B cell (primary cell): ENCODE measurements at regions not wholly inside any gene's neighbourhood (a gene's known extent, or its start where the extent isn't known, plus 50 kb on each side); places are given as distances from the start of the nearest gene placed in this dataset.

Experiments used
- ATAC-seq: fragments of 200-7000 bp; cut with Tn5 transposase; one replicate; pipeline ENCODE4 v1.10.0; 2021; ENCODE audit warnings: low read depth, mild to moderate bottlenecking, moderate number of reproducible peaks, moderate library complexity
- CTCF ChIA-PET: fragments of 350-600 bp; sonication (Branson Sonifier 250); formaldehyde crosslinking; loops from one replicate; lab custom pipeline; 2021; ENCODE audit warnings: antibody characterized with exemption, inconsistent platforms; lab: Charles Lee
- POLR2A ChIA-PET: fragments of 350-600 bp; sonication (Branson Sonifier 250); formaldehyde crosslinking; loops from one replicate; lab custom pipeline; 2021; ENCODE audit warnings: antibody characterized with exemption; lab: Charles Lee
- DNase-seq: peaks from one replicate; pipeline ENCODE4 v3.0.0; 2013
- H2AFZ ChIP-seq: 2 replicates; pipeline ENCODE4 v1.6.1; 2012; ENCODE audit warnings: mild to moderate bottlenecking, low read depth, low read length; ENCODE audit not compliant: insufficient read depth, poor library complexity, severe bottlenecking
- H3K27ac ChIP-seq, 2 donors: 1 replicate in 1 of 2; 2 replicates in 1 of 2; pipeline ENCODE4 v1.5.1; 2012 to 2013; ENCODE audit warnings: low read length in 2 of 2, mild to moderate bottlenecking in 2 of 2, moderate library complexity in 1 of 2
- H3K27me3 ChIP-seq, 4 experiments: fragments of 200-600 bp in 1 of 4; sonication (generic) in 1 of 4; replicated peaks in 1 of 4; 1 replicate in 2 of 4; 2 replicates in 2 of 4; pipeline versions ENCODE4 v1.6.1 to v1.7.0; 2013 to 2016; ENCODE audit warnings: low read length in 3 of 4, mild to moderate bottlenecking in 2 of 4, mixed read lengths in 1 of 4, moderate library complexity in 1 of 4; ENCODE audit not compliant: insufficient read depth in 4 of 4, control insufficient read depth in 3 of 4; ENCODE audit errors: control extremely low read depth in 1 of 4
- H3K36me3 ChIP-seq, 2 experiments: replicated peaks in 1 of 2; 1 replicate in 1 of 2; 2 replicates in 1 of 2; pipeline versions ENCODE4 v1.6.1 to v1.7.1; 2013; ENCODE audit warnings: low read length in 1 of 2; ENCODE audit not compliant: insufficient read depth in 2 of 2, control insufficient read depth in 1 of 2; ENCODE audit errors: control extremely low read depth in 1 of 2, extremely low read depth in 1 of 2
- H3K4me1 ChIP-seq, 2 donors: fragments of 200-600 bp in 1 of 2; sonication (generic) in 1 of 2; 1 replicate in 1 of 2; 2 replicates in 1 of 2; pipeline versions ENCODE4 v1.5.1 to v1.6.1; 2013 to 2017; ENCODE audit warnings: low read length in 2 of 2; ENCODE audit not compliant: control insufficient read depth in 2 of 2, insufficient read depth in 2 of 2
- H3K4me2 ChIP-seq: replicated peaks from 2 replicates; pipeline ENCODE3; 2012; ENCODE audit warnings: mild to moderate bottlenecking, low read depth, low read length; ENCODE audit not compliant: poor library complexity, severe bottlenecking
- H3K4me3 ChIP-seq, 5 experiments: fragments of 200-600 bp in 1 of 5; sonication (generic) in 1 of 5; 1 replicate in 3 of 5; 2 replicates in 2 of 5; pipeline versions ENCODE4 v1.5.1 to v1.7.0; 2011 to 2016; ENCODE audit warnings: low read length in 4 of 5, mild to moderate bottlenecking in 4 of 5, low read depth in 2 of 5, control low read depth in 1 of 5, moderate library complexity in 1 of 5; ENCODE audit not compliant: insufficient read depth in 1 of 5; ENCODE audit errors: control extremely low read depth in 1 of 5, extremely low read depth in 1 of 5
- H3K79me2 ChIP-seq: fragments of 200-600 bp; sonication (generic); one replicate; pipeline ENCODE4 v1.6.0; 2016; ENCODE audit warnings: low read length; ENCODE audit not compliant: control insufficient read depth, insufficient read depth
- H3K9ac ChIP-seq: fragments of 200-600 bp; sonication (generic); 2 replicates; pipeline ENCODE4 v1.6.1; 2017; ENCODE audit warnings: mild to moderate bottlenecking, low read length, moderate library complexity
- H3K9me3 ChIP-seq, 3 donors: one replicate each; pipeline versions ENCODE4 v1.6.1 to v1.7.1; 2013; ENCODE audit warnings: low read length in 2 of 3; ENCODE audit not compliant: control insufficient read depth in 2 of 3, insufficient read depth in 1 of 3; ENCODE audit errors: control extremely low read depth in 1 of 3
- H4K20me1 ChIP-seq: 2 replicates; pipeline ENCODE4 v1.6.0; 2012; ENCODE audit warnings: mild to moderate bottlenecking, low read length; ENCODE audit not compliant: insufficient read depth, control insufficient read depth, poor library complexity, severe bottlenecking
- H3K27ac Mint-ChIP-seq: one replicate; pipeline ENCODE4 v1.8.0; 2021; ENCODE audit warnings: mixed read lengths
- H3K27me3 Mint-ChIP-seq: one replicate; pipeline ENCODE4 v1.8.0; 2021; ENCODE audit warnings: mixed read lengths
- H3K4me1 Mint-ChIP-seq: one replicate; pipeline ENCODE4 v1.8.0; 2021; ENCODE audit warnings: mixed read lengths
- H3K4me3 Mint-ChIP-seq: one replicate; pipeline ENCODE4 v1.8.0; 2021; ENCODE audit warnings: mixed read lengths
- H3K9me3 Mint-ChIP-seq: one replicate; pipeline ENCODE4 v1.8.0; 2022; ENCODE audit warnings: mixed read lengths; ENCODE audit not compliant: insufficient read depth
- EZH2 ChIP-seq: IDR thresholded peaks from 2 replicates; pipeline ENCODE4 v1.6.1; 2012; ENCODE audit warnings: borderline replicate concordance, low read depth, mild to moderate bottlenecking, moderate library complexity, low read length; ENCODE audit not compliant: insufficient read depth, poor library complexity, severe bottlenecking
- WGBS: methylation state at CpG from one replicate; pipeline ENCODE4 v1.1.5; 2013; ENCODE audit warnings: missing lambda C conversion rate; ENCODE audit not compliant: insufficient coverage; 5-methylcytosine and 5-hydroxymethylcytosine counted together
- intact Hi-C: fragments of 100-400 bp; cut with micrococcal nuclease; formaldehyde crosslinking; loops from one replicate; pipeline ENCODE4 v1.10.0; 2022
- TF ChIP-seq, protein P1 (sequence below): fragments of 200-600 bp; IDR thresholded peaks from one replicate; pipeline ENCODE4 v1.8.0; 2022; ENCODE audit warnings: antibody characterized with exemption, mild to moderate bottlenecking

- H3K9me3 Mint-ChIP-seq, result no peaks in the 10 kb centered on the region
- no peak for DNase-seq
- no peak overlapping the region for H3K4me2 ChIP-seq
- intact Hi-C loops, result no loop called here
- H3K4me1 Mint-ChIP-seq, result no peaks in the 10 kb centered on the region
- H3K4me3 ChIP-seq, result no peak overlapping the region
- H3K79me2 ChIP-seq, result no peaks in the 10 kb centered on the region
- H3K4me3 Mint-ChIP-seq, result no peak overlapping the region
- no peaks in the 10 kb centered on the region for H3K36me3 ChIP-seq
- no peak overlapping the region for H3K27ac ChIP-seq
- peaks cover 0 to 1% (median 0%) of the 10 kb centered on the region in 3 donors for H3K9me3 ChIP-seq
- H3K27me3 ChIP-seq, result no peaks in the 10 kb centered on the region
- no peak for ATAC-seq
- H3K27me3 Mint-ChIP-seq, result no peaks in the 10 kb centered on the region
- no peak overlapping the region for H2AFZ ChIP-seq
- no CpG with 5 or more reads among the region's 3 CpGs for WGBS
- ChIA-PET POLR2A (no interaction called here), CTCF (no interaction called here)
- TF ChIP-seq, protein P1, sequence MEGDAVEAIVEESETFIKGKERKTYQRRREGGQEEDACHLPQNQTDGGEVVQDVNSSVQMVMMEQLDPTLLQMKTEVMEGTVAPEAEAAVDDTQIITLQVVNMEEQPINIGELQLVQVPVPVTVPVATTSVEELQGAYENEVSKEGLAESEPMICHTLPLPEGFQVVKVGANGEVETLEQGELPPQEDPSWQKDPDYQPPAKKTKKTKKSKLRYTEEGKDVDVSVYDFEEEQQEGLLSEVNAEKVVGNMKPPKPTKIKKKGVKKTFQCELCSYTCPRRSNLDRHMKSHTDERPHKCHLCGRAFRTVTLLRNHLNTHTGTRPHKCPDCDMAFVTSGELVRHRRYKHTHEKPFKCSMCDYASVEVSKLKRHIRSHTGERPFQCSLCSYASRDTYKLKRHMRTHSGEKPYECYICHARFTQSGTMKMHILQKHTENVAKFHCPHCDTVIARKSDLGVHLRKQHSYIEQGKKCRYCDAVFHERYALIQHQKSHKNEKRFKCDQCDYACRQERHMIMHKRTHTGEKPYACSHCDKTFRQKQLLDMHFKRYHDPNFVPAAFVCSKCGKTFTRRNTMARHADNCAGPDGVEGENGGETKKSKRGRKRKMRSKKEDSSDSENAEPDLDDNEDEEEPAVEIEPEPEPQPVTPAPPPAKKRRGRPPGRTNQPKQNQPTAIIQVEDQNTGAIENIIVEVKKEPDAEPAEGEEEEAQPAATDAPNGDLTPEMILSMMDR, result no peak
- no peak for TF ChIP-seq EZH2
- no peak overlapping the region for H3K9ac ChIP-seq
- no peaks in the 10 kb centered on the region for H3K4me1 ChIP-seq
- H3K27ac Mint-ChIP-seq, result no peak overlapping the region
- no peaks in the 10 kb centered on the region for H4K20me1 ChIP-seq
These were observed 1175.3 kb upstream of the LRRN3 start for GRCh38 chr7:109915670-109916069.

GRCh38 chr7:109926738-109927137 is 1164.2 kb upstream of the LRRN3 start:
- no peaks in the 10 kb centered on the region for H3K4me1 ChIP-seq
- intact Hi-C loops, result no loop called here
- H3K36me3 ChIP-seq, result no peaks in the 10 kb centered on the region
- H3K4me2 ChIP-seq, result no peak overlapping the region
- H4K20me1 ChIP-seq, result no peaks in the 10 kb centered on the region
- POLR2A ChIA-PET, result no interaction called here
- Mint-ChIP-seq H3K27me3 (no peaks in the 10 kb centered on the region), H3K9me3 (peaks cover 3% of the 10 kb centered on the region), H3K4me1 (no peaks in the 10 kb centered on the region), H3K4me3 (no peak overlapping the region), H3K27ac (no peak overlapping the region)
- ATAC-seq, result no peak
- H3K4me3 ChIP-seq, result no peak overlapping the region
- no peaks in the 10 kb centered on the region for H3K9me3 ChIP-seq
- no peak for TF ChIP-seq EZH2
- TF ChIP-seq, protein P1, result no peak
- H3K27me3 ChIP-seq, result no peaks in the 10 kb centered on the region
- no peak overlapping the region for H3K27ac ChIP-seq
- CTCF ChIA-PET, result no interaction called here
- no peak overlapping the region for H2AFZ ChIP-seq
- H3K9ac ChIP-seq, result no peak overlapping the region
- H3K79me2 ChIP-seq, result no peaks in the 10 kb centered on the region
- WGBS, result no CpG with 5 or more reads among the region's 2 CpGs
- no peak for DNase-seq
